ENCODE measurements at regions not wholly inside any gene's neighbourhood (a gene's known extent, or its start where the extent isn't known, plus 50 kb on each side); places are given as distances from the start of the nearest gene placed in this dataset.

DNA sequence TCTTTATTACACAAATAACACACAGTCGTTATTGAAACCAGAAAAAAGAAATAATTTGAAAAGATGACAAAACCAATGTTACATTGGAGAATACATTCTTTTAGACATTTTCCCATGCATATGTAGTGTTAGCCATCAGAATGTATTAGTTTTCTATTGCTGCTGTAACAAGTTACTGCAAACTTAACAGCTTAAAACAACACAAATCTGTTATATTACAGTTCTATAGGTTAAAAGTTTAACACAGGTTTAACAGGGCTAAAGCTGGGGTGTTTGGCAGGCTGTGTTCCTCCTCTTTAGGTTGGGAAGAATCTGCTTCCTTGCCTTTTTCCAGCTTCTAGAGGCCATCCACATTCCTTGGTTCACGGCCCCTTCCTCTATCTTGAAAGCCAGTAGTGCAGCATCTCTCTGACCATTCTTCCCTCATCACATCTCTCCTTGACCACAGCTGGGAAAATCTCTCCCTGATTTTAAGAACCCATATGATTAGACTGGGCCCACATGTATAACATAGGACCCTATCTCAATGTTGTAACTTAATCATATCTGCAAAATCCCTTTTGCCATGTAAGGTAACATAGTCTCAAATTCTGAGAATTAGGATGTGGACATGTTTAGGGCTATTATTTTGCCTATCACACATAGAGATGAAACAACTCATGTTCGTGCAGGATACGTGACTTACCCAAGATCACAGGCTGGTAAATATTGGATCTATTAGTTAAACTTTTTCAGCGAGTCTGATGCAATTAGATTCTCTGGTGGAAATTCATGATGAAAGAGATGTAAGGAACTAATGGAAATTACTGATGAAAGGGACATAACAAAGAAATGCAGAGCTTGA lies 145.4 kb upstream of the TMEM170B start:
- H3K9me3 ChIP-seq (ENCODE audit: severe bottlenecking): no peaks in the 10 kb centered on the region
- no peaks in the 10 kb centered on the region for H3K27me3 ChIP-seq (ENCODE audit: insufficient read depth, poor library complexity, severe bottlenecking)
- H3K36me3 ChIP-seq (ENCODE audit: low read depth): no peaks in the 10 kb centered on the region
- no peak overlapping the region for H3K27ac ChIP-seq (ENCODE audit: poor library complexity, severe bottlenecking)
- H3K4me1 ChIP-seq (ENCODE audit: insufficient read depth, poor library complexity, severe bottlenecking): no peaks in the 10 kb centered on the region
- ATAC-seq (ENCODE audit: low read depth) (no peak), DNase-seq (ENCODE audit: low spot score) (no peak)
- H3K4me3 ChIP-seq (ENCODE audit: severe bottlenecking): no peak overlapping the region
- TF ChIP-seq, protein P1, sequence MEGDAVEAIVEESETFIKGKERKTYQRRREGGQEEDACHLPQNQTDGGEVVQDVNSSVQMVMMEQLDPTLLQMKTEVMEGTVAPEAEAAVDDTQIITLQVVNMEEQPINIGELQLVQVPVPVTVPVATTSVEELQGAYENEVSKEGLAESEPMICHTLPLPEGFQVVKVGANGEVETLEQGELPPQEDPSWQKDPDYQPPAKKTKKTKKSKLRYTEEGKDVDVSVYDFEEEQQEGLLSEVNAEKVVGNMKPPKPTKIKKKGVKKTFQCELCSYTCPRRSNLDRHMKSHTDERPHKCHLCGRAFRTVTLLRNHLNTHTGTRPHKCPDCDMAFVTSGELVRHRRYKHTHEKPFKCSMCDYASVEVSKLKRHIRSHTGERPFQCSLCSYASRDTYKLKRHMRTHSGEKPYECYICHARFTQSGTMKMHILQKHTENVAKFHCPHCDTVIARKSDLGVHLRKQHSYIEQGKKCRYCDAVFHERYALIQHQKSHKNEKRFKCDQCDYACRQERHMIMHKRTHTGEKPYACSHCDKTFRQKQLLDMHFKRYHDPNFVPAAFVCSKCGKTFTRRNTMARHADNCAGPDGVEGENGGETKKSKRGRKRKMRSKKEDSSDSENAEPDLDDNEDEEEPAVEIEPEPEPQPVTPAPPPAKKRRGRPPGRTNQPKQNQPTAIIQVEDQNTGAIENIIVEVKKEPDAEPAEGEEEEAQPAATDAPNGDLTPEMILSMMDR (IDR thresholded peaks at IDR 0.05; ENCODE audit: poor library complexity, severe bottlenecking): no peak

DNA sequence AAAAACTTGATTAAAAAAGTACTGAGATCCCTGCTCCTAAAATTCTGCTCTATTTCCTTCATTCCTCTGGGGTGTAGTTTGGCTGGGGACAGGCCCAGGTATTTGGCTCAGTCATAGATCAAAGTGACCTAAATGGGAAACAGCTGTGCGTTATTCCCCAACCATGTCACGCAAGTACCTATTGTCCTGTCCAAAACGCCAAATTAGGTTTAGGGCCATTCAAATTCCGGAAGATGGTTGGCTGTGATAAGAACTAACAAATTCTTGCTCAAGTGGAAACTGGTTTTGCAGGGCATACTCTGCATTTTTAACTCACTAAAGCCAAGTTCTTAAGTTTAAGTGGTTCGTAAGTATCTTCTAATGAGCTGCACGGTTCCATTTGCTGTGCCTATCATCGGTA lies 147.6 kb upstream of the TMEM170B start:
- Histone ChIP-seq H3K36me3 (ENCODE audit: low read depth) (no peaks in the 10 kb centered on the region), H3K4me1 (ENCODE audit: insufficient read depth, poor library complexity, severe bottlenecking) (no peaks in the 10 kb centered on the region), H3K27me3 (ENCODE audit: insufficient read depth, poor library complexity, severe bottlenecking) (no peaks in the 10 kb centered on the region), H3K9me3 (ENCODE audit: severe bottlenecking) (no peaks in the 10 kb centered on the region), H3K27ac (ENCODE audit: poor library complexity, severe bottlenecking) (no peak overlapping the region), H3K4me3 (ENCODE audit: severe bottlenecking) (no peak overlapping the region)
- no peak for ATAC-seq (ENCODE audit: low read depth)
- DNase-seq (ENCODE audit: low spot score): no peak
- TF ChIP-seq, protein P1 (IDR thresholded peaks at IDR 0.05; ENCODE audit: poor library complexity, severe bottlenecking): no peak

DNA sequence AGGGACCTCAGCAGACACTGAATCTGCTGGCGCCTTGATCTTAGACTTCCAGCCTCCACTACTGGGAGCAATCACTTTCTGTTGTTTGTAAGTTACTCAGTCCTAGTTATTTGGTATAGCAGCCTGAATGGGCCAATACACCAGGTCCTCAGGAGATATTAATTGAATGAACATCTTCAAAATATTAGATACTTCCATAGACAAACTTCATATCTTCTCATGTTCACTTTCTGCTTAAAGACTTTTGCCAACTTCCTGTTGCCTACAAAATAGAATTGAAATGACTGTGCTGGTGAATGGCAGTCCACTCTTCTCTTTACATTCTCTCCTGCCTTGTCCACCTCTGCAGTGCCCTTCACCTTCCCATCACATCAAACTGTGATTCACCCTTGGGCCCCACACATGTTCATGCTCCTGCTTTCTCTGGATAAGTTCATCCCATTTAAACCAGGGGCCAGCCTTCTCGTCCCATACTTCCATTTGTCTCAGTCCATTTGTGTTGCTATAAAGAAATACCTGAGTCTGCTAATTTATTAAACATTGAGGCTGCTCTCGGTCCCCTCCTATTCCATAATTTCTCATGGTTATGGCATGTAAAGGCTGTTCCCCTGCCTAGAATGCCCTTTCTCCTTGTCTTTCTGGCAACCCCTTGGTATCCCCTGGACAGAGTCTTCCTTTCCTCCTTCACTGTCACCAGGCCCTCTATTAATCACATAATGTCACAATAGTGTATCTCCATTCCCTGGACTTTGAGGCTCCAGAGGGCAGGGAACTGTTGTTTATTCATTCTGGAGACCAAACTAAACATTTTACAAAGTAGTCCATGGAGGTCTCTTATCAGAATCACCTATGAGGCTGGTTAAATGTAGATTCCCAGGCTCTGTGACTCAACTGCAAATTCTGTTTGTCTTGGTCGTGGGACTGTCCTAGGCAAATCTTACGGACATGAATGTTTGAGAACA lies 148.3 kb upstream of the TMEM170B start:
- ATAC-seq (ENCODE audit: low read depth): no peak
- TF ChIP-seq, protein P1 (IDR thresholded peaks at IDR 0.05; ENCODE audit: poor library complexity, severe bottlenecking): no peak
- no peaks in the 10 kb centered on the region for H3K27me3 ChIP-seq (ENCODE audit: insufficient read depth, poor library complexity, severe bottlenecking)
- H3K9me3 ChIP-seq (ENCODE audit: severe bottlenecking): no peaks in the 10 kb centered on the region
- H3K27ac ChIP-seq (ENCODE audit: poor library complexity, severe bottlenecking): no peak overlapping the region
- no peak for DNase-seq (ENCODE audit: low spot score)
- no peaks in the 10 kb centered on the region for H3K36me3 ChIP-seq (ENCODE audit: low read depth)
- no peaks in the 10 kb centered on the region for H3K4me1 ChIP-seq (ENCODE audit: insufficient read depth, poor library complexity, severe bottlenecking)
- no peak overlapping the region for H3K4me3 ChIP-seq (ENCODE audit: severe bottlenecking)

DNA sequence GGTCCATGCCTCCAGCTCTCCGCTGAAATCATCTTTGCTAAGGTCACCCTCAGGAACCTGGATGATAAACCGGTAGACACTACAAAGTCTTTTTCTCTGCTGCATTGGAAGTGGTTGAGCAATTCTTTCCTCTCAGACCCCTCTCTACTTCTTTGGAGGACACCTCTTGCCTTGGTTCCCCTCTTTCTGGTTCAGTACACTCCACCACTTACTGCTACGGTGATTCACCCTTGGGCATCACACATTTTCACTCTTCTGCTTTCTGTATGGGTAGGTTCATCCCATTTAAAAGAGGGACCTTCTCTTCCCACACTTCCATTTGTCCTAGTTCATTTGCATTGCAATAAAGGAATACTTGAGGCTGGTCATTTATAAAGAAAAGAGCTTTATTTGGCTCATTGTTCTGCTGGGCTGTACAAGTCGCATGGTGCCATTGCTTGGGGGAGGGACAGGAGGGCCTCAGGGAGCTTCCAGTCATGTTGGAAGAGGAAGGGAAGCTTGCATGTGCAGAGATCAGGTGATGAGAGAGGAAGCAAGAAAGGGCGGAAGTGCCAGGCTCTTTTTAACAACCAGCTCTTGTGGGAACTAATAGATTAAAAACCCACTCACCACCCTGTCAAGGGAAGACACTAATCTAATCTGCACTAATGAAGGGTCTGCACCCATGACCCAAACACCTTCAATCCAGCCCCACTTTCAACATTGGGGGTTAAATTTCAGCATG lies 149.7 kb upstream of the TMEM170B start:
- no peak overlapping the region for H3K4me3 ChIP-seq (ENCODE audit: severe bottlenecking)
- H3K27me3 ChIP-seq (ENCODE audit: insufficient read depth, poor library complexity, severe bottlenecking): no peaks in the 10 kb centered on the region
- H3K36me3 ChIP-seq (ENCODE audit: low read depth): no peaks in the 10 kb centered on the region
- no peak for ATAC-seq (ENCODE audit: low read depth)
- TF ChIP-seq, protein P1 (IDR thresholded peaks at IDR 0.05; ENCODE audit: poor library complexity, severe bottlenecking): no peak
- H3K27ac ChIP-seq (ENCODE audit: poor library complexity, severe bottlenecking): no peak overlapping the region
- no peak for DNase-seq (ENCODE audit: low spot score)
- no peaks in the 10 kb centered on the region for H3K9me3 ChIP-seq (ENCODE audit: severe bottlenecking)
- no peaks in the 10 kb centered on the region for H3K4me1 ChIP-seq (ENCODE audit: insufficient read depth, poor library complexity, severe bottlenecking)
